Activated B cell treated with CpG ODN at 0.5 μM for 24 hours (primary cell): ENCODE measurements at regions not wholly inside any gene's neighbourhood (a gene's known extent, or its start where the extent isn't known, plus 50 kb on each side); places are given as distances from the start of the nearest gene placed in this dataset.

Experiments
- ATAC-seq: fragments of 200-7000 bp; cut with Tn5 transposase; one replicate; pipeline ENCODE4 v1.10.0; 2021; ENCODE audit warnings: low read depth, mild to moderate bottlenecking, moderate library complexity
- CTCF ChIA-PET: fragments of 350-600 bp; sonication (Branson Sonifier 250); formaldehyde crosslinking; loops from one replicate; lab custom pipeline; 2021; ENCODE audit warnings: antibody characterized with exemption; lab: Charles Lee
- POLR2A ChIA-PET: fragments of 350-600 bp; sonication (Branson Sonifier 250); formaldehyde crosslinking; loops from one replicate; lab custom pipeline; 2021; ENCODE audit warnings: antibody characterized with exemption; lab: Charles Lee
- DNase-seq: peaks from one replicate; pipeline ENCODE4 v3.0.0; 2022
- H3K27ac Mint-ChIP-seq: one replicate; pipeline ENCODE4 v1.8.0; 2020; ENCODE audit warnings: mixed read lengths
- H3K27me3 Mint-ChIP-seq: one replicate; pipeline ENCODE4 v1.8.0; 2021; ENCODE audit warnings: mixed read lengths
- H3K36me3 Mint-ChIP-seq: one replicate; pipeline ENCODE4 v1.8.0; 2021; ENCODE audit warnings: low read depth, mixed read lengths
- H3K4me1 Mint-ChIP-seq: one replicate; pipeline ENCODE4 v1.8.0; 2021; ENCODE audit warnings: mixed read lengths
- H3K4me3 Mint-ChIP-seq: one replicate; pipeline ENCODE4 v1.8.0; 2020; ENCODE audit warnings: mild to moderate bottlenecking, mixed read lengths
- H3K9me3 Mint-ChIP-seq: one replicate; pipeline ENCODE4 v1.8.0; 2020; ENCODE audit warnings: mixed read lengths
- CTCF ChIP-seq: fragments of 200-600 bp; IDR thresholded peaks from one replicate; pipeline ENCODE4 v1.8.0; 2022; ENCODE audit warnings: antibody characterized with exemption, mild to moderate bottlenecking
- intact Hi-C: fragments of 100-400 bp; cut with micrococcal nuclease; formaldehyde crosslinking; loops from one replicate; pipeline ENCODE4 v1.15.1; 2024

- intact Hi-C loops = no loop called here
- ATAC-seq (no peak), DNase-seq (no peak)
- Mint-ChIP-seq H3K27me3 (no peaks in the 10 kb centered on the region), H3K36me3 (no peaks in the 10 kb centered on the region), H3K4me3 (no peak overlapping the region), H3K4me1 (no peaks in the 10 kb centered on the region), H3K27ac (no peak overlapping the region), H3K9me3 (no peaks in the 10 kb centered on the region)
- ChIA-PET CTCF (no interaction called here), POLR2A (no interaction called here)
- TF ChIP-seq CTCF = no peak
Observed at GRCh38 chr3:157581371-157581770, 78.2 kb upstream of the VEPH1 start.

- Mint-ChIP-seq H3K9me3 (no peaks in the 10 kb centered on the region), H3K27me3 (peaks cover 4% of the 10 kb centered on the region), H3K36me3 (no peaks in the 10 kb centered on the region), H3K4me3 (no peak overlapping the region), H3K27ac (no peak overlapping the region), H3K4me1 (no peaks in the 10 kb centered on the region)
- ChIA-PET CTCF (no interaction called here), POLR2A (no interaction called here)
- intact Hi-C loops = loop anchor here (10.0 kb wide), 1 partner anchor 373 kb away; no protein-coding TSS in a partner anchor
- no peak for TF ChIP-seq CTCF
- ATAC-seq (no peak), DNase-seq (no peak)
Observed at GRCh38 chr3:157578181-157578580, 75.0 kb upstream of the VEPH1 start.

- H3K9me3 Mint-ChIP-seq = no peaks in the 10 kb centered on the region
- H3K27me3 Mint-ChIP-seq = peaks cover 12% of the 10 kb centered on the region
- ATAC-seq = no peak
- DNase-seq = no peak
- POLR2A ChIA-PET = no interaction called here
- no peaks in the 10 kb centered on the region for H3K36me3 Mint-ChIP-seq
- H3K4me1 Mint-ChIP-seq = no peaks in the 10 kb centered on the region
- H3K4me3 Mint-ChIP-seq = no peak overlapping the region
- CTCF ChIA-PET = interaction anchor here (1.0 kb wide), 1 partner anchor 32 kb away, joined by 3 read pairs; no protein-coding TSS in a partner anchor
- intact Hi-C loops = loop anchor here (5.0 to 10.0 kb wide), 2 partner anchors 370 to 1422 kb away; no protein-coding TSS in a partner anchor
- H3K27ac Mint-ChIP-seq = no peak overlapping the region
- TF ChIP-seq CTCF = no peak
Observed at GRCh38 chr3:157574531-157574930, 71.3 kb upstream of the VEPH1 start.

- no peak for DNase-seq
- no peak for ATAC-seq
- Mint-ChIP-seq H3K36me3 (no peaks in the 10 kb centered on the region), H3K4me1 (no peaks in the 10 kb centered on the region), H3K9me3 (no peaks in the 10 kb centered on the region), H3K27ac (no peak overlapping the region), H3K4me3 (no peak overlapping the region), H3K27me3 (peaks cover 12% of the 10 kb centered on the region)
- ChIA-PET CTCF (interaction anchor here (0.9 to 1.9 kb wide), 4 partner anchors 33 to 41 kb away, joined by 3 to 13 read pairs (median 4); no protein-coding TSS in a partner anchor), POLR2A (no interaction called here)
- intact Hi-C loops = loop anchor here (5.0 to 10.0 kb wide), 2 partner anchors 369 to 1422 kb away; no protein-coding TSS in a partner anchor
- TF ChIP-seq CTCF = no peak
Observed at GRCh38 chr3:157573780-157574378, 70.7 kb upstream of the VEPH1 start.

- Mint-ChIP-seq H3K27ac (no peak overlapping the region), H3K27me3 (peaks cover 12% of the 10 kb centered on the region), H3K9me3 (no peaks in the 10 kb centered on the region), H3K4me3 (no peak overlapping the region), H3K36me3 (no peaks in the 10 kb centered on the region), H3K4me1 (no peaks in the 10 kb centered on the region)
- no peak for TF ChIP-seq CTCF
- POLR2A ChIA-PET = no interaction called here
- CTCF ChIA-PET = interaction anchor here (0.7 to 1.9 kb wide), 7 partner anchors 14 to 41 kb away, joined by 3 to 13 read pairs (median 4); no protein-coding TSS in a partner anchor
- no peak for ATAC-seq
- no peak for DNase-seq
- intact Hi-C loops = loop anchor here (5.0 to 10.0 kb wide), 2 partner anchors 368 to 1421 kb away; no protein-coding TSS in a partner anchor
Observed at GRCh38 chr3:157573281-157573680, 70.1 kb upstream of the VEPH1 start.
